Mesenchymal stem cell (in vitro differentiated cells and primary cell): ENCODE measurements at regions not wholly inside any gene's neighbourhood (a gene's known extent, or its start where the extent isn't known, plus 50 kb on each side); places are given as distances from the start of the nearest gene placed in this dataset.

Experiments
- DNase-seq: peaks from one replicate; pipeline ENCODE4 v3.0.0-alpha.2; 2013
- H2AFZ ChIP-seq: one replicate; pipeline ENCODE4 v1.6.1; 2013; ENCODE audit warnings: low read depth, mild to moderate bottlenecking, control low read depth, inconsistent platforms, low read length, moderate library complexity
- H2AK5ac ChIP-seq: 2 replicates; pipeline ENCODE4 v1.6.1; 2013; ENCODE audit warnings: low read length, moderate library complexity, mild to moderate bottlenecking, inconsistent platforms; ENCODE audit not compliant: severe bottlenecking
- H2BK120ac ChIP-seq: one replicate; pipeline ENCODE4 v1.6.1; 2013; ENCODE audit warnings: low read depth, mild to moderate bottlenecking, inconsistent platforms, low read length, moderate library complexity
- H2BK12ac ChIP-seq, 2 experiments: one replicate each; pipeline ENCODE4 v1.6.1; 2013; ENCODE audit warnings: inconsistent platforms in 2 of 2, low read length in 2 of 2, mild to moderate bottlenecking in 2 of 2, moderate library complexity in 2 of 2, control low read depth in 1 of 2
- H2BK15ac ChIP-seq: one replicate; pipeline ENCODE4 v1.6.1; 2013; ENCODE audit warnings: mild to moderate bottlenecking, low read depth, inconsistent platforms; ENCODE audit not compliant: poor library complexity, severe bottlenecking
- H2BK5ac ChIP-seq: 2 replicates; pipeline ENCODE4 v1.6.1; 2013; ENCODE audit warnings: low read depth, mild to moderate bottlenecking, low read length, control low read depth, inconsistent platforms; ENCODE audit not compliant: poor library complexity, severe bottlenecking
- H3K14ac ChIP-seq, 2 experiments: one replicate each; pipeline ENCODE4 v1.6.1; 2013; ENCODE audit warnings: inconsistent platforms in 2 of 2, low read length in 2 of 2, control low read depth in 1 of 2, mild to moderate bottlenecking in 1 of 2, moderate library complexity in 1 of 2
- H3K18ac ChIP-seq, 2 experiments: one replicate each; pipeline ENCODE4 v1.6.1; 2013; ENCODE audit warnings: inconsistent platforms in 2 of 2, low read length in 2 of 2, control low read depth in 1 of 2, low read depth in 1 of 2, mild to moderate bottlenecking in 1 of 2
- H3K23ac ChIP-seq, 2 experiments: one replicate each; pipeline ENCODE4 v1.6.1; 2013; ENCODE audit warnings: inconsistent platforms in 2 of 2, low read length in 2 of 2, mild to moderate bottlenecking in 2 of 2, moderate library complexity in 2 of 2, control low read depth in 1 of 2
- H3K27ac ChIP-seq: 2 replicates; pipeline ENCODE4 v1.5.1; 2013; ENCODE audit warnings: mild to moderate bottlenecking, moderate library complexity, low read length, control low read depth, inconsistent platforms; ENCODE audit not compliant: poor library complexity, severe bottlenecking
- H3K27me3 ChIP-seq, 2 experiments: 2 replicates each; pipeline versions ENCODE4 v1.6.1 to v1.7.0; 2013; ENCODE audit warnings: low read length in 2 of 2, mild to moderate bottlenecking in 2 of 2, moderate library complexity in 2 of 2, control low read depth in 1 of 2, inconsistent platforms in 1 of 2; ENCODE audit not compliant: control insufficient read depth in 1 of 2, insufficient read depth in 1 of 2
- H3K36me3 ChIP-seq, 2 experiments: 2 replicates each; pipeline versions ENCODE4 v1.6.1 to v1.7.0; 2013; ENCODE audit warnings: low read length in 2 of 2, control low read depth in 1 of 2, inconsistent platforms in 1 of 2, low read depth in 1 of 2, mild to moderate bottlenecking in 1 of 2; ENCODE audit not compliant: insufficient read depth in 2 of 2, control insufficient read depth in 1 of 2
- H3K4ac ChIP-seq, 2 experiments: one replicate each; pipeline ENCODE4 v1.6.1; 2013; ENCODE audit warnings: inconsistent platforms in 2 of 2, low read length in 2 of 2, mild to moderate bottlenecking in 2 of 2, moderate library complexity in 2 of 2, control low read depth in 1 of 2, low read depth in 1 of 2
- H3K4me1 ChIP-seq: 2 replicates; pipeline ENCODE4 v1.6.1; 2013; ENCODE audit warnings: low read depth, low read length, control low read depth; ENCODE audit not compliant: control insufficient read depth, insufficient read depth
- H3K4me2 ChIP-seq: 2 replicates; pipeline ENCODE4 v1.6.1; 2013; ENCODE audit warnings: low read length, mild to moderate bottlenecking, inconsistent platforms; ENCODE audit not compliant: poor library complexity, severe bottlenecking
- H3K4me3 ChIP-seq, 2 experiments: 2 replicates each; pipeline versions ENCODE4 v1.5.1 to v1.7.0; 2013; ENCODE audit warnings: low read length in 2 of 2, mild to moderate bottlenecking in 2 of 2, control low read depth in 1 of 2, low read depth in 1 of 2; ENCODE audit not compliant: insufficient read depth in 1 of 2
- H3K79me1 ChIP-seq: replicated peaks from 2 replicates; pipeline ENCODE4 v1.6.1; 2013; ENCODE audit warnings: mild to moderate bottlenecking, control low read depth, low read length, inconsistent platforms; ENCODE audit not compliant: poor library complexity, severe bottlenecking
- H3K9ac ChIP-seq: 2 replicates; pipeline ENCODE4 v1.7.0; 2013; ENCODE audit warnings: mild to moderate bottlenecking, low read length, moderate library complexity
- H3K9me3 ChIP-seq: 2 replicates; pipeline ENCODE4 v1.7.0; 2013; ENCODE audit warnings: mild to moderate bottlenecking, low read length; ENCODE audit not compliant: control insufficient read depth
- H4K8ac ChIP-seq: one replicate; pipeline ENCODE4 v1.6.1; 2013; ENCODE audit warnings: inconsistent platforms, mild to moderate bottlenecking, low read length, moderate library complexity
- H4K91ac ChIP-seq: one replicate; pipeline ENCODE4 v1.6.1; 2013; ENCODE audit warnings: mild to moderate bottlenecking, low read length, inconsistent platforms
- WGBS: methylation state at CpG from one replicate; pipeline ENCODE4 v1.1.7; 2013; ENCODE audit warnings: mixed read lengths; 5-methylcytosine and 5-hydroxymethylcytosine counted together

DNA sequence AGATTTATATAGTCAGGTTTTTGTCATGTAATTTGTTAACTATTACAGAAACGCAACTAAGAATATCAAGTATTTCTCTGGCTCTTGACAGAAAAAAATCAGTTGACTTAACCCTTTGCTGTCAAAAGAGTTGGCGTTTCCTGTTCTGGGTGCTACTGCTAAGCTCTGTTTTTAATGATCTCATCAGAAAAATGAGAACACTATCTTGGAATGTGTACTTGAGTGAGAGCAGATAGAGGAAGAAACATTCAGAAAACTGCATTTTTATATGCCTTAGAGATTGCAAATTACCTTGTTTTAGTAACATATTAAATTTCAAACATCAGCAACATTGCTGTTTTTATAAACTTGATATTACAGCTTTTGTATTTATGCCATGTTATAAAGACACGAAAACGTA lies 297.9 kb downstream of the RDH14 start:
- H4K91ac ChIP-seq: no peak overlapping the region
- H3K4ac ChIP-seq: no peak overlapping the region
- H3K27me3 ChIP-seq: no peaks in the 10 kb centered on the region
- no peak overlapping the region for H2AK5ac ChIP-seq
- no peaks in the 10 kb centered on the region for H3K9me3 ChIP-seq
- H3K27ac ChIP-seq: no peak overlapping the region
- H2BK120ac ChIP-seq: no peak overlapping the region
- DNase-seq: peak; percentile 5
- H3K4me1 ChIP-seq: peaks cover 3% of the 10 kb centered on the region
- no peak overlapping the region for H3K4me3 ChIP-seq
- H3K14ac ChIP-seq: no peak overlapping the region
- H2BK5ac ChIP-seq: no peak overlapping the region
- no peak overlapping the region for H2BK12ac ChIP-seq
- no peaks in the 10 kb centered on the region for H3K79me1 ChIP-seq
- 70% methylated on average over 1 of the region's 4 CpGs for WGBS
- no peak overlapping the region for H4K8ac ChIP-seq
- H3K9ac ChIP-seq: peak overlapping the region; percentile 35
- no peak overlapping the region for H2BK15ac ChIP-seq
- H3K18ac ChIP-seq: no peak overlapping the region
- H3K23ac ChIP-seq: no peak overlapping the region
- H2AFZ ChIP-seq: no peak overlapping the region
- no peaks in the 10 kb centered on the region for H3K36me3 ChIP-seq
- no peak overlapping the region for H3K4me2 ChIP-seq

DNA sequence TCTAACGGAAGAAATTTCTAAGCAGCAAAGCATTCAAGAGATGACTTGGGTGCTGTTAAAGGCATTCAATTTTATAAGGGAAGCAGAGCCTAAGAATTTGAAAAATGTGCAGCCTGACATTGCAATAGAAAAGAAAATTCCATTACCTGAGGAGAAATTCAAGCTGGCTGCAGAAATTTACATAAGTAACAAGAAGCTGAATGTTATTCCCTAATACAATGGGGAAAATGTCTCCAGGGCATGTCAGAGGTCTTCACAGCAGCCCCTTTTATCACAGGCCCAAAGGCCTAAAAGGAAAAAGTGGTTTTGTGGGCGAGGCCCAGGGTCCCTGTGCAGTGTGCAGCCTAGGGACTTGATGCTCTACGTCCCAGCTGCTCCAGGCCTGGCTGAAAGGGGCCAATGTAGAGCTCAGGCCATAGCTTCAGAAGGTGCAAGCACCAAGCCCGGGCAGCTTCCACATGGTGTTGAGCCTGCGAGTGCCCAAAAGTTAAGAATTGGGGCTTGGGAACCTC lies 306.7 kb downstream of the RDH14 start:
- Histone ChIP-seq H4K8ac (no peak overlapping the region), H3K4me3 (no peak overlapping the region), H3K4me1 (peaks cover 2% of the 10 kb centered on the region), H3K27ac (no peak overlapping the region), H3K9me3 (no peaks in the 10 kb centered on the region), H2BK120ac (no peak overlapping the region), H3K23ac (no peak overlapping the region), H2AFZ (no peak overlapping the region), H3K14ac (no peak overlapping the region), H3K18ac (no peak overlapping the region), H3K36me3 (no peaks in the 10 kb centered on the region), H3K27me3 (no peaks in the 10 kb centered on the region), H2BK12ac (no peak overlapping the region), H3K4ac (no peak overlapping the region), H3K4me2 (no peak overlapping the region), H3K9ac (no peak overlapping the region), H2BK5ac (no peak overlapping the region), H3K79me1 (no peaks in the 10 kb centered on the region), H2AK5ac (no peak overlapping the region), H4K91ac (no peak overlapping the region), H2BK15ac (no peak overlapping the region)
- 85% methylated on average over 5 of the region's 5 CpGs for WGBS
- no peak for DNase-seq

DNA sequence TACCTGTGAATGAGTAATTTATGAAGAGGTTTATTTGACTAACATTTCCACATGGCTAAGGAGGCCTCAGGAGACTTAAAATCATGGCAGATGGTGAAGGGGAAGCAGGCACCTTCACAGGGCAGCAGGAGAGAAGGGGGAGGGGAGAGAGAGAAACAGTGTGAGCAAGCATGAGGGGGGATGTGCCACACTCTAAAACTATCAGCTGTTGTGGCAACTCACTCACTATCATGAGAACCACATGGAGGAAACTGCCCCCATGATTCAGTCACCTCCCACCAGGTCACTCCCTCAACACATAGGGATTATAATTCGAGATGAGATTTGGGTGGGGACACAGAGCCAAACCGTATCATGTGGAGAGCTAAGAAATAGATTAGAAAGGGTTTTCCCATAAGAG lies 309.0 kb downstream of the RDH14 start:
- no peak overlapping the region for H2BK5ac ChIP-seq
- no peaks in the 10 kb centered on the region for H3K36me3 ChIP-seq
- no peak overlapping the region for H3K4me3 ChIP-seq
- no peak overlapping the region for H4K8ac ChIP-seq
- H2BK15ac ChIP-seq: no peak overlapping the region
- no peak overlapping the region for H2BK120ac ChIP-seq
- no peaks in the 10 kb centered on the region for H3K27me3 ChIP-seq
- no peaks in the 10 kb centered on the region for H3K79me1 ChIP-seq
- H3K4me1 ChIP-seq: peaks cover 2% of the 10 kb centered on the region
- no peaks in the 10 kb centered on the region for H3K9me3 ChIP-seq
- H3K27ac ChIP-seq: no peak overlapping the region
- H2AK5ac ChIP-seq: no peak overlapping the region
- no peak overlapping the region for H3K4me2 ChIP-seq
- H3K9ac ChIP-seq: no peak overlapping the region
- H3K14ac ChIP-seq: no peak overlapping the region
- no peak overlapping the region for H3K4ac ChIP-seq
- no peak overlapping the region for H3K23ac ChIP-seq
- H3K18ac ChIP-seq: no peak overlapping the region
- no peak for DNase-seq
- H4K91ac ChIP-seq: no peak overlapping the region
- H2AFZ ChIP-seq: no peak overlapping the region
- 100% methylated on average over 1 of the region's 2 CpGs for WGBS
- H2BK12ac ChIP-seq: no peak overlapping the region

- H3K27me3 ChIP-seq: no peaks in the 10 kb centered on the region
- no peak overlapping the region for H2BK15ac ChIP-seq
- no peak overlapping the region for H3K14ac ChIP-seq
- 90% methylated on average over 5 of the region's 7 CpGs for WGBS
- H3K4me1 ChIP-seq: no peaks in the 10 kb centered on the region
- no peaks in the 10 kb centered on the region for H3K9me3 ChIP-seq
- H3K4ac ChIP-seq: no peak overlapping the region
- H3K36me3 ChIP-seq: no peaks in the 10 kb centered on the region
- H2AFZ ChIP-seq: no peak overlapping the region
- no peak overlapping the region for H3K4me3 ChIP-seq
- no peak overlapping the region for H3K27ac ChIP-seq
- no peak overlapping the region for H3K23ac ChIP-seq
- H3K9ac ChIP-seq: no peak overlapping the region
- DNase-seq: no peak
- no peak overlapping the region for H2BK120ac ChIP-seq
- no peaks in the 10 kb centered on the region for H3K79me1 ChIP-seq
- no peak overlapping the region for H3K18ac ChIP-seq
- H2BK12ac ChIP-seq: no peak overlapping the region
- H2BK5ac ChIP-seq: no peak overlapping the region
- H4K91ac ChIP-seq: no peak overlapping the region
- H3K4me2 ChIP-seq: no peak overlapping the region
- no peak overlapping the region for H2AK5ac ChIP-seq
- no peak overlapping the region for H4K8ac ChIP-seq
These were observed 313.0 kb downstream of the RDH14 start for GRCh38 chr2:18247282-18248110.
